ENCODE measurements at regions not wholly inside any gene's neighbourhood (a gene's known extent, or its start where the extent isn't known, plus 50 kb on each side); places are given as distances from the start of the nearest gene placed in this dataset.

DNA sequence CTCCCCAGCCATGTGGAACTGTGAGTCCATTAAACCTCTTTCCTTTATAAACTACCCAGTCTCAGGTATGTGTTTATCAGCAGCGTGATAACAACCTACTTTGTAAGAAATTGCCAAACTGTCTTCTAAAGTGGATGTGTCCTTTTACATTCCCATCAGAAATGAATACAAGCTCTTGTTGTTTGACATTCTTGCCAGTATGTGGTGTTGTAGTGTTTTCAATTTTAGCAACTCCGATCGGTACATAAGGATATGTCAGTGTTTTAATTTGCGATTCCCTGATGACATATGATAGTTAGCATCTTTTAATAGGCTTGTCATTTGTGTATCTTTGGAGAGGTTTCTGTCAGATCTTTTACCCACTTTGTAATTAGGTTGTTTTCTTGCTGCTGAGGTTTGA, 1156.3 kb upstream of the CRIM1 start:
- TF ChIP-seq, protein P1, sequence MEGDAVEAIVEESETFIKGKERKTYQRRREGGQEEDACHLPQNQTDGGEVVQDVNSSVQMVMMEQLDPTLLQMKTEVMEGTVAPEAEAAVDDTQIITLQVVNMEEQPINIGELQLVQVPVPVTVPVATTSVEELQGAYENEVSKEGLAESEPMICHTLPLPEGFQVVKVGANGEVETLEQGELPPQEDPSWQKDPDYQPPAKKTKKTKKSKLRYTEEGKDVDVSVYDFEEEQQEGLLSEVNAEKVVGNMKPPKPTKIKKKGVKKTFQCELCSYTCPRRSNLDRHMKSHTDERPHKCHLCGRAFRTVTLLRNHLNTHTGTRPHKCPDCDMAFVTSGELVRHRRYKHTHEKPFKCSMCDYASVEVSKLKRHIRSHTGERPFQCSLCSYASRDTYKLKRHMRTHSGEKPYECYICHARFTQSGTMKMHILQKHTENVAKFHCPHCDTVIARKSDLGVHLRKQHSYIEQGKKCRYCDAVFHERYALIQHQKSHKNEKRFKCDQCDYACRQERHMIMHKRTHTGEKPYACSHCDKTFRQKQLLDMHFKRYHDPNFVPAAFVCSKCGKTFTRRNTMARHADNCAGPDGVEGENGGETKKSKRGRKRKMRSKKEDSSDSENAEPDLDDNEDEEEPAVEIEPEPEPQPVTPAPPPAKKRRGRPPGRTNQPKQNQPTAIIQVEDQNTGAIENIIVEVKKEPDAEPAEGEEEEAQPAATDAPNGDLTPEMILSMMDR (IDR thresholded peaks at IDR 0.05; ENCODE audit: low read depth, low read length), result no peak
- TF ChIP-seq EZH2phosphoT487 (IDR thresholded peaks at IDR 0.05; ENCODE audit: low read depth), result no peak

All from OCI-LY3 (cell line).